ENCODE measurements at regions not wholly inside any gene's neighbourhood (a gene's known extent, or its start where the extent isn't known, plus 50 kb on each side); places are given as distances from the start of the nearest gene placed in this dataset.

- no peak overlapping the region for H3K4me3 Mint-ChIP-seq
- no peak for TF ChIP-seq CTCF (IDR thresholded peaks at IDR 0.05; ENCODE audit: unreplicated experiment in 3 of 3)
Observed at GRCh38 chr11:116534270-116534975, 238.4 kb downstream of the BUD13 start.

GRCh38 chr11:116533186-116533825 lies 239.5 kb downstream of the BUD13 start:
- Mint-ChIP-seq H3K27ac (peak overlapping the region; percentile 25 to 61 (median 59)), H3K36me3 (ENCODE audit: low read depth) (no peaks in the 10 kb centered on the region), H3K4me3 (no peak overlapping the region)

More at GRCh38 chr11:116534270-116534975, 238.4 kb downstream of the BUD13 start:
- Mint-ChIP-seq H3K27me3 (ENCODE audit: low read depth) (peaks cover 31% of the 10 kb centered on the region), H3K4me1 (peaks cover 25% of the 10 kb centered on the region), H3K9me3 (peaks cover 12% of the 10 kb centered on the region), H3K36me3 (ENCODE audit: low read depth) (no peaks in the 10 kb centered on the region), H3K27ac (peak overlapping the region in 1 of 3 experiments; percentile 8)

GRCh38 chr11:116532066-116532465 lies 240.7 kb downstream of the BUD13 start:
- no peak for TF ChIP-seq CTCF (IDR thresholded peaks at IDR 0.05; ENCODE audit: unreplicated experiment in 3 of 3)
- Mint-ChIP-seq H3K27me3 (ENCODE audit: low read depth) (peaks cover 37% of the 10 kb centered on the region), H3K4me1 (peaks cover 36% of the 10 kb centered on the region), H3K27ac (peak overlapping the region in 1 of 3 experiments; percentile 22), H3K36me3 (ENCODE audit: low read depth) (no peaks in the 10 kb centered on the region), H3K9me3 (peaks cover 12% of the 10 kb centered on the region), H3K4me3 (no peak overlapping the region)

More at GRCh38 chr11:116533186-116533825, 239.5 kb downstream of the BUD13 start:
- peaks cover 12% of the 10 kb centered on the region for H3K9me3 Mint-ChIP-seq
- peak in 1 of 3 experiments; percentile 13 for TF ChIP-seq CTCF (IDR thresholded peaks at IDR 0.05; ENCODE audit: unreplicated experiment in 3 of 3)
- peaks cover 39% of the 10 kb centered on the region for H3K27me3 Mint-ChIP-seq (ENCODE audit: low read depth)
- peaks cover 32% of the 10 kb centered on the region for H3K4me1 Mint-ChIP-seq

GRCh38 chr11:116530705-116531104 lies 242.1 kb downstream of the BUD13 start:
- peaks cover 12% of the 10 kb centered on the region for H3K9me3 Mint-ChIP-seq
- H3K27me3 Mint-ChIP-seq (ENCODE audit: low read depth), result peaks cover 32% of the 10 kb centered on the region
- no peak for TF ChIP-seq CTCF (IDR thresholded peaks at IDR 0.05; ENCODE audit: unreplicated experiment in 3 of 3)

GRCh38 chr11:116529271-116529670 lies 243.5 kb downstream of the BUD13 start:
- Mint-ChIP-seq H3K36me3 (ENCODE audit: low read depth) (no peaks in the 10 kb centered on the region), H3K4me3 (no peak overlapping the region)

More at GRCh38 chr11:116530705-116531104, 242.1 kb downstream of the BUD13 start:
- peaks cover 36% of the 10 kb centered on the region for H3K4me1 Mint-ChIP-seq
- no peak overlapping the region for H3K4me3 Mint-ChIP-seq
- H3K36me3 Mint-ChIP-seq (ENCODE audit: low read depth), result no peaks in the 10 kb centered on the region
- H3K27ac Mint-ChIP-seq, result no peak overlapping the region

More at GRCh38 chr11:116529271-116529670, 243.5 kb downstream of the BUD13 start:
- H3K9me3 Mint-ChIP-seq, result peaks cover 12% of the 10 kb centered on the region
- H3K27ac Mint-ChIP-seq, result peak overlapping the region; percentile 31 to 57 (median 46)
- H3K4me1 Mint-ChIP-seq, result peaks cover 36% of the 10 kb centered on the region
- H3K27me3 Mint-ChIP-seq (ENCODE audit: low read depth), result peaks cover 29% of the 10 kb centered on the region
- no peak for TF ChIP-seq CTCF (IDR thresholded peaks at IDR 0.05; ENCODE audit: unreplicated experiment in 3 of 3)
